Hindlimb muscle (tissue), 1 donor: ENCODE measurements at regions not wholly inside any gene's neighbourhood (a gene's known extent, or its start where the extent isn't known, plus 50 kb on each side); places are given as distances from the start of the nearest gene placed in this dataset.

Experiments
- DNase-seq: peaks from one replicate; pipeline ENCODE4 v3.0.0-alpha.2; 2013

DNA sequence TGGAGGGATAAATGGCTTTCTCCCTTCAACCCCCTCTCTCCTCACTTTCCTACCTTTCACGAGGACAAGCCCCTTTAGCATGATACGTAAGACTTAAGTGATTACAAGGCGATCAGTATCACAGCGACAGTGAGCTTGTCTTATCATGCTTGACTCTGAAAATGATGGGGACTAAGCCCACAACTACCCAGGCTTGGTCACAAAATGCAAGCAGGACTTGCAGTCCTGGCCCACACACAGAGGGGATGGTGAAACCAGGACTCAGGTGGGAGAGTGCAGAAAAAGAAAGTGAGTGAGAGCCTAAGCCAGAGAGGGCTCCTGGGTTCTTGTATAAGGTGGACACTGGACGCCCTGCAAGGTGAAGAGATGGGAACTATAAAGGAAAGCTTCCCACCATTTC, 95.7 kb upstream of the ARL4C start:
- no peak for DNase-seq

- DNase-seq: no peak
Observed at GRCh38 chr2:234590076-234590475, 93.2 kb upstream of the ARL4C start.

DNA sequence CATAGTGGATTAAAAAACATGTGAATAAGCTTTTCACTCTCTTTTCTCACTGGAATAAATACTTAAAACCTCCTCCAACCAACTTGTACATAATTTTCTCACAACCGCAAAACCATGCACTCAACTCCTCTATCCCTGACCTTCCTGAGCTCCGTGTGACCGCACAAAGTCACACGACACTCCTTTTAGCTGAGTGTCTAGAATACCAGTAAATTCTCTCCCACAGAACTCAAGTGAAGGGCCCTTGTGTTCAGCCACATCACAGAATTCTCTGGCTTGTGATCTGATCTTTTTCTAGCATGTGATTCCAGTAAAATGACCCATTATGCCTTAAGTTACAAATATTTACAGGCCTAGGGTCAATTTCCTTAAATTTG, 91.2 kb upstream of the ARL4C start:
- DNase-seq: no peak

DNA sequence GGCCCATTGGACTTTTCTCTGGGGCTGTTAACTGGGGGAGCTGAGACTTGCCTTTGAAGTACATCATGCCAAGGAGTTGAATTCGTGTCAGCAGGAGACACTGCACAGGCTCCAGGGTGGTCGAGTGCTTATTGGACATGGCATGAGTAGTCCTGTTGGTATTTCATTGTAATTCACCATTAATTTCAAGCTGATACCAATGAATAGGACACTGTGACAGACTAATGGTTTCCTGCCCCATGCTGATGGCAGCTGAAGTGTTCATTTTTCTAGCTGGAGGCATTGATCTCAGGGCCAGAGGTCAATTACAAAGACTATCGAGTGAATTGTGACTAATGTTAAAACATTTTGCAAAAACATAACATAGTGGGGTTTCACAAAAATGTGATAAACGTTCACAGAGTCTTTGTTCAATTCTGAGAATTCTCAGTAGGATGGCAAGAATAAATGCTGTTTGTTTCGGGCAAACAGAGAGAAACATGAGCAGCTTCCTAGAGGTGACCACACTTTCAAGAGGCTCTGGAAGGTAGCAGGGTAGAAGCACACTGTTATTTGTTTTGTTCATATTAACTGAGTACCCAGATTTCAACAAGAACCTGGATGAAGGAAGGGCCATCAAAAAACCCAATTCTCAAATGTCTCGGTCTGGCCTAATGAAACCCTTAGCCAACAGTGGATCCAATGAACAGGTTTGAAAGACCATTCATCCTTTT, 90.6 kb upstream of the ARL4C start:
- no peak for DNase-seq

DNA sequence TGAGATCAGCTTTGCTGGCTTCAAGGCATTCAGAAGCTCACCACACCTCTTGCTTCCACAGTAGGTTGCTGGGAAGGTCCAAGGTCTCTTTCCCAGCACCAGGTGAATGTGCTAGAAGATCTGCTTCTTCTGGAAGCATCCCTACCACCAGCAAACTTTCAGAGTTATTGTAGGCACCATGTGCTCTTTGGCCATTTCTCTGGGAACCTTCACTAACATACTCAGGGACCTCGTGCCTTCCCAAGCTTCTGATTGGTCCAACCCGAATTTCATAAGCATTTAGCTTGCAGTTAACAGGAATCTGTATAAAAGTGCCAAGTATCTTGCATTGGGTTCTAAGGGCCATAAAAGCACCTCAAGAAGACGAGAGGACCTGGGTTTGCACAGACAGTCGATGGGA, 86.5 kb upstream of the ARL4C start:
- DNase-seq: no peak

- DNase-seq: no peak
Observed at GRCh38 chr2:234580686-234581085, 83.8 kb upstream of the ARL4C start.

DNA sequence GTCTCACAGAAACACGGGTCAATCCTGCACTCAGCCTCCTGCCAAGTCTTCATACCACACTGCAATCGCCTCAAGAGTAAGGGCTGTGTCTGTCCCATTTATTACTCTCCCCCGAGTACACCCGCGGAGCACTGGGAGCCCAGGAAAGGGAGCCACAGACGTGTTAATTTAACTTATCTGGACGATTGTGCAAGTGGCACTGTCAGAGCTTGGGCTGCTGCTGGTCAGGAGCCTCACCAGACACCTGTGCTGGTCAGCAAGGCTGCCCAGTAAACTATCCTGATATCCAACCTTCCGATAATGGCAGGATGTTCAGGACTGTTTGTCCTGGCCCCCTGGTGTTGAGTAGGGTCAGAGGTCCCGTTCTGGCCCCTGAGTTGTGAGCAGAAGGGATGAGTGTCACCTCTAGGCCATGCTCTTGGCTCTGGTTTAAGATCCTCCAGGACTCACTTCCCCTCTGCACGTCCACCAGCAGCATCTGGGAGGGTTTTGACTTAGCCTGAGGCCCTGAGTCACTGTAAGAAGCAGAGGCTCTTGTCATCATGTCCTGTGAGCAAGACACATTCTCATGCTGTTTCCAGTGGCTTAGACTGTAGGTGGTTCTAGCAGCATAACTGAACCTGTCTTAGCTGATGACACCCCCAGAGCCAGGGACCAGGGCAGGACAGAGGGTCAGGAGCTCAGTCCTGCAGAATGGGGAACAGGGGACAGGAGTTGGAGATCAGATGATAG, 82.5 kb upstream of the ARL4C start:
- DNase-seq: no peak

DNA sequence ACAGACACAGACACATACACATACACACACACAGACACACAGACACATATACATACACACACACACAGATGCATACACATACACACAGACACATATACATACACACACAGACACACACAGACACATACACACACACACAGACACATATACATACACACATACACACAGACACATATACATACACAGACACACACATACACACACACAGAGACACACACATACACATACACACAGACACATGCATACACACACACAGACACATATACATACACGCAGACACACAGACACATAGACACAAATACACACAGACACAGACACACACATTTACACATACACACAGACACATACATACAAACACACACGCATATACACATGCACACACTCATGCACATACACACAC, 81.5 kb upstream of the ARL4C start:
- DNase-seq: no peak

- no peak for DNase-seq
Observed at GRCh38 chr2:234577191-234577590, 80.3 kb upstream of the ARL4C start.

DNA sequence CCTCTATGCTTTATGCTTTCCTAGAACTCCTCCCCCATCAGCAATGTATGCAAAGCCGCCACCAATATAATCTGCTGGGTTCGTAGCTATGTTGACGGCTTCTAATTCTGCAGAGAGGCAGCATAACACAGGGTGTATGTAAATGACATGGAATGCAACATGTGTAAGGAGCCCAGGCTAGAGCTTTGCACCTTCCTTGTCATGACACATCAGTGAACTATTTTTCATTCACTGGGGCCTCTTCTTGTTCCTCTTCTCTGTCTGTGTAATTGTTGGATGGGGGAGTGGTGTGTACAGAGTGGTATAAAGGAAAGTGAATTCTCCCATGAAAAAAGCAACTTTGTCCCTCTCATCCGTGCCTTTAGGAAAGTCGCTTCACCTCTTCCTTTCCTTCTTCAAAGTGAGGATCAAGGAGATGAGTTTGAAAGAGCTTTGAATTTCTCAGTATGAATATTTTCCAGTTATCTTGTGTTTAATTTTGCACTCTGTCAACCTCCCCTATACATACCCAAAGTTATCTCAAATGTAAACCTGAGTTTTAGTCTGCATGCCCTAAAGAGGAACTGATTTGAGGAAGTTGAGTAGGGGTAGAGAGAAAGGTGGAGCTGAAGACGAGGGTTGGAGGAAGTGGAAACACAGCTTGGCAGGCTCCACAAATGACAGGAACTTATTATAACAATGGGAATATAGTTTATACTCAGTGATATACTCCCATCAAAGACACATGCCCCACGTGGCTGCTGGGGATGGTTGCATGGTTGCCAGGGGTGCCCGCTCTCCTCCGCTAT, 74.9 kb upstream of the ARL4C start:
- no peak for DNase-seq

DNA sequence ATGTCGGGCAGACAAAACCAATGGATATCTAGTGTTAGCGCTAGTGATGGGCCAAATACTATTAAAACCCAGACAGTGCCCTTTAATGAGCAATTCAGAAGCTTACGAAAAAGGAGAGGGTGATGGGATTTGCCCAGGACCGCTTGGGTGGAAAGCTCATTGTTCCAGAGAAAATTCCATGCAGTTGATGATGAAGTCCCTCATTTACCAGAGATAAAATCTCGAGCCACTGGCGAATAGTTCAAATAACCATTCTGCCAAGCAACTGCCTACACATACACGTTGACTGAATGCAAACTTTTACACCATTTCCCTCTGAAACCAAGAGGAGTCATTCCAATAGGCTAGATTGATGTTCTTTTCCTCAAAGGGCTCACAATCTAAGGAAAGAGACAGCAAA, 73.6 kb upstream of the ARL4C start:
- DNase-seq: no peak

DNA sequence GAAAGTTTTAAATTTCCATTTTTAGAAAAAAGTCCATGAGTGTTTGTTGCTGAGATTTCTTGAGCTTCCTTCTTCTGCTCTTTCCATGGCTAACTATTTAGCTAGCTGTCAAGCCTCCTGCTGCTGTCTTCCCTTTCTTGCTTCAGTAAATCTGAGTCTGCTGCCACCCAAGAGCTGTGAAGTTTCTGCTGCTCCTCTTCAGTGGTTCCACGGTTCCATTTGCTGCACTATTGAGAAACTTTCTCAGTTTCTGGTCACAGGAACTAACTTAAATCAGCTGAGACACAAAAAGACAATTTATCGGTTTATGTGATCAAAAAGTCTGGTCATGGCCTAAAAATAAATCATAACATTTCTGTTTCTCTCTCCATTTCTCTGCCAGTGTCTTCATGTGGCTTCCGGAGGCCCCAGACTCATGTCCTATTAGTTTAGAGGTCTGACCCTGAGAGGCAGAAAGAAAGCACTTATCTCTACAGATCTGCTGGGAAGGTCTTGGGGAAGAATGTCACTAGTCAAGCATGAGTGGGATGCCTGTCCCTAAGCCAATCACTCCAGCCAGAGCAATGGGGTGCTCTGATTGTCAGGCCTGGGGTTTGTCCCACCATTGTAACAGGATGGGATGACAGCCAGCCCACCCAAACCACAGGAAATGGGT, 73.0 kb upstream of the ARL4C start:
- DNase-seq: no peak

DNA sequence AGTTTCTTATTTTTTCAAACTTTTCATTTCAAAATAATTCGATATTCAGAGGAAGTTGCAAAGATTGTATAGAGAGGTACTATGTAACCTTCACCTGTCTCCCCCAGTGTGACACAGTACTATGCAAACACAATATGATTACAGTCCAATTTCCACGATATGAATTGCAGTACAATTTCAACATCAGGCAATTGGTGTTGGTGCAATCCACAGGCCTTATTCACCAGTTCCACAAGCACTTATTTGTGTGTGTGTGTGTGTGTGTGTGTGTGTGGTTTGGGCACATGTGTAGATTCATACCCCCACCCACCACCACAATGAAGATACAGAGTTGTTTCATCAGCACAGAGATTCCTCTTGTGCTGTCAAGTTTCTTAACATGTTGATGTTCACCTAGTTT, 69.7 kb upstream of the ARL4C start:
- DNase-seq: no peak

- DNase-seq: no peak
Observed at GRCh38 chr2:234565842-234566619, 69.2 kb upstream of the ARL4C start.

DNA sequence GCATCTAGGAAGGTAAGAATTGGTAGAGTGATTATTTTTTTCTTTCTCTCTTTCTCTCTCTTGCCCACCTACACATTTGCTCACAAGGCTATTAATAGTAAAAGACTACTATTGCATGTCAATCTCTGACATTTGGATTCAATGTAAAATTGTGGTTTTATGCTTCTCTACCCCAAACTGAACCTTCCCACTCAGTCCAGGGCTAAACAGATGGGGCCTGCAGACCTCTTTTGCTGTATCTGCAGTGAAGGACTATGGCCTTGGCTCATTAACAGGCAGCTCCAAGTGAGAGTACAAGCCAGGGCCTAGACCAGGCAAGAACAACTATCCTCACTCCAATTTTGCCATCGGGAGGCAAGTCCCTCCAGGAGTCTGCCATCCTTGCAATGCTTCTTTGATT, 68.3 kb upstream of the ARL4C start:
- no peak for DNase-seq

GRCh38 chr2:234564699-234565098, 67.8 kb upstream of the ARL4C start:
- DNase-seq: no peak

DNA sequence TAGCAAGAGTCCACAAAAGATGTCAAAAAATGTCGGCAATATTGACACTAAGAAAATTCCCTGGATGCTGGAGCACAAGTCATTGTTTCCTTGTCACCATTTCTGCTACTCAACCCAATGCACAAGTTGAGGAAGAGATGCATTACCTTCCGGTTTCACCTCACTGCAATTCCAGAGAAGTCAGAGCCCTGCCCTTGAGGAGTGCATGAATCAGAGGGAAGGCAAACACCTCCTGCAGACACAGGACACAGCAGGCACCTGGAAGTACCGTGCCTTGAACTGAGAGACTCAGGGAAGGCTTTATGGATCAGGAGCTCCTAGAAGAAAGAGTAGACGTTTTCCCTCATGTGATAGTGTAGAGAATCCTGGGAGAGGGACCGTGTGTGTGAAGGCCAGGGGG, 62.7 kb upstream of the ARL4C start:
- DNase-seq: no peak

DNA sequence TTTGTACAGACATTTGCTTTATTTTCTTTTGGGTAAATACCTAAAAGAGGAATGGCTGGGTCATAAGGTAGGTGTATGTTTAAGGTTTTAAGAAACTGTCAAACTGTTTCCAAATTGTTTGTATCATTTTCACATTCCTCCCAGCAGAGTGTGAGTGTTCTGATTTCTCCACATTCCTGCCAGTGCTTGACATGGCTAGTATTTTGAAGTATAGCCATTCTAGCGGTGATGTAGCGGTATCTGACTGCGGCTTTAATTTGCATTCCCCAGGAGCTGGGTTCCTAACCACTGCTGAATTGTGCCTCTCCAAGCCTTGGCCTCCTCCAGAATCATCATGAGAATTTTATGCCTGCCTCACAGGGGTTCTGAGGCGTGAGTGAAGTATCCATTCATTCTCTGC, 61.8 kb upstream of the ARL4C start:
- no peak for DNase-seq

DNA sequence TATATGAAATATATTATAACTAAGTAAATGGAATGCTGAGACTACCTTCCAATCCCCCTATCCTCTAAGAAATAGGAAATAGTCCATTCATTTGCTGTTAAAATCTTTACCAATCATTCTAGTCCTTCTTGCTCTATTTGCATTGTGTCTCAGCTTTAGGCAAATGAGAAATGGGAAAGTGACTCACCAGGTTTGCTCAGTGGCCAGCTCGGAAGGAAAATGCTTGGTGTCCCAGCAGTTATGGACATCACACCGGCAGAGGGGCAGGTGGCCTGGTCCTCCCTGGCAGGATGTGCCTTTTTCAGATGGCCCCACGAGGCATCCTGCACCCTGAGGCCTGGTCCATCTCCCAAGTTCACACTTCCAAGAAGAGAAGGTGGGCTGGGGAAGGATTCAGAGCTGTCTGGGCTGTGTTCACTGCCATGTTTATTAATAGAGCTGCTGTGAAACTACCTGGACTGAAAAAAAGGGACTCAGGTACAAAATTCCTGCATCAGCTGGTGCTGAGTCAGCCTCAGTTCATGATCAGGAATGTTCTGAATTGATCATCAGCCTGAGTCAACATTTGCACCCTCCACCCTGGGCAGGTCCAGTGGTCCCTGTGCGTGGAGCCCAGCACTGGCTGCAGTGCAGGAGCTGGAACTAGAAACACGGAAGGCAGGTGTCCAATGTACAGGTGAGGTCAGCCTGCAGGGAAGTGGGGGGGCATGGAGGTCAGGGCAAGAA, 60.1 kb upstream of the ARL4C start:
- no peak for DNase-seq

GRCh38 chr2:234555616-234556249, 58.9 kb upstream of the ARL4C start:
- peak; percentile 29 for DNase-seq

- no peak for DNase-seq
Observed at GRCh38 chr2:234555161-234555560, 58.3 kb upstream of the ARL4C start.
